ENCODE measurements at regions not wholly inside any gene's neighbourhood (a gene's known extent, or its start where the extent isn't known, plus 50 kb on each side); places are given as distances from the start of the nearest gene placed in this dataset. TPM values are rescaled to one million over a fixed set of nuclear protein-coding genes. Genes with fewer than 3 reads are reported as not detected.
A peak's percentile ranks its signal among the peaks of the same experiment; 100 is the strongest.
"Not testable (repeated sequence)": the region's sequence is repeated elsewhere in the genome, so short reads cannot be mapped to it uniquely, and the experiment has no call there.

DNA sequence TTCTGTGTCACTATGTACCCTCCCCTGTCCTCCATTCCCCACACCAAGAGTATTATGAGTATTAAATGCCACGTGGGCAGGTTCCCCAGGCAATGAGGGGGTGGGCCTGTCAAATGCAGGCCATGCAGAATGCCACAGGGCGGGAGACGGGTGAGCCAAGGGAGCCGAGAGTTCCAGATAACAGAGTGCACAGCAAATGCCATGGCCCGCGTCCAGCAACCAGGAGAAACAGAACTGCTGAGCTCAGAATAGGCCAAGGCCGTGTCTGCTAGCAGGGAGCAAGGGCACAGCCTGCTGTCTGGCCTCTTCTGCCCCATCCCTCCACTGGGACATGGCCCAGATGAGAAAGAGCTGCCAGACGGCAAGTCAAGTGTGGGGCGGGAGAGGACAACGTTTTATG is 64.4 kb upstream of the PLGLB2 start:
- H3K4me1 ChIP-seq; H3K9me3 ChIP-seq (replicated peaks); H3K36me3 ChIP-seq; H3K4me3 ChIP-seq; H3K27me3 ChIP-seq (ENCODE audit: low read depth); intact Hi-C loops (cut with micrococcal nuclease): not testable (repeated sequence)
- peak; percentile 21 for TF ChIP-seq CTCF (IDR thresholded peaks at IDR 0.05; ENCODE audit: borderline replicate concordance)
- DNase-seq, result peak; percentile 83
- H3K27ac ChIP-seq (replicated peaks), result peak overlapping the region; percentile 57

GRCh38 chr2:87683961-87684360 is 63.9 kb upstream of the PLGLB2 start:
- intact Hi-C loops (cut with micrococcal nuclease); H3K4me3 ChIP-seq; H3K27me3 ChIP-seq (ENCODE audit: low read depth); H3K36me3 ChIP-seq; DNase-seq; H3K9me3 ChIP-seq (replicated peaks); H3K4me1 ChIP-seq: not testable (repeated sequence)
- peak overlapping the region; percentile 23 for H3K27ac ChIP-seq (replicated peaks)

DNA sequence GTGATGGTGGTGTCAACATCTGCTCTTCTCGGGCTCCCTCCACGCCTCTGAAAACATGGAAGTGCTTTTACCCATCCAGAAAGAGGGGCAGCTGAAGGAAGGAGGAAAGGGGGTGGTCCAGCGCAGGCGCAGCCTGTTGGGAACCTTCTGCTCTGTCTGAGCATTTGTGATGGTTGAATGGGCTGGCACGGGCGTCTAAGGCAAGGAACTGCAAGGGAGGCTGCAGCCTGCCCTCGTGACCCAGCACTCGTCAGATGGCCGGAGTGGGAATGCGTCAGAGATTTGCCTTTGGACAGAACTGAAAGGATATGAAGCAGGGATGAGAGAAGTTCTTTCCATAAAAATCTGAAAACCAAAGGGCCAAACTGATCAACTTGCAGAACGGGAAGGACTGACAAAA is 62.3 kb upstream of the PLGLB2 start:
- H3K27me3 ChIP-seq (ENCODE audit: low read depth); DNase-seq; intact Hi-C loops (cut with micrococcal nuclease): not testable (repeated sequence)

GRCh38 chr2:87686873-87687549 is 60.9 kb upstream of the PLGLB2 start:
- DNase-seq; H3K27ac ChIP-seq (replicated peaks); H3K4me3 ChIP-seq; H3K4me1 ChIP-seq; intact Hi-C loops (cut with micrococcal nuclease); H3K36me3 ChIP-seq; H3K9me3 ChIP-seq (replicated peaks); H3K27me3 ChIP-seq (ENCODE audit: low read depth): not testable (repeated sequence)

More for the DNA sequence above, 62.3 kb upstream of the PLGLB2 start:
- not testable (repeated sequence) for H3K4me3 ChIP-seq; H3K9me3 ChIP-seq (replicated peaks); H3K36me3 ChIP-seq; H3K4me1 ChIP-seq; H3K27ac ChIP-seq (replicated peaks)

GRCh38 chr2:87687550-87688270 is 60.2 kb upstream of the PLGLB2 start:
- H3K4me3 ChIP-seq; H3K27me3 ChIP-seq (ENCODE audit: low read depth); H3K36me3 ChIP-seq; H3K27ac ChIP-seq (replicated peaks); H3K4me1 ChIP-seq; DNase-seq; H3K9me3 ChIP-seq (replicated peaks); intact Hi-C loops (cut with micrococcal nuclease): not testable (repeated sequence)

DNA sequence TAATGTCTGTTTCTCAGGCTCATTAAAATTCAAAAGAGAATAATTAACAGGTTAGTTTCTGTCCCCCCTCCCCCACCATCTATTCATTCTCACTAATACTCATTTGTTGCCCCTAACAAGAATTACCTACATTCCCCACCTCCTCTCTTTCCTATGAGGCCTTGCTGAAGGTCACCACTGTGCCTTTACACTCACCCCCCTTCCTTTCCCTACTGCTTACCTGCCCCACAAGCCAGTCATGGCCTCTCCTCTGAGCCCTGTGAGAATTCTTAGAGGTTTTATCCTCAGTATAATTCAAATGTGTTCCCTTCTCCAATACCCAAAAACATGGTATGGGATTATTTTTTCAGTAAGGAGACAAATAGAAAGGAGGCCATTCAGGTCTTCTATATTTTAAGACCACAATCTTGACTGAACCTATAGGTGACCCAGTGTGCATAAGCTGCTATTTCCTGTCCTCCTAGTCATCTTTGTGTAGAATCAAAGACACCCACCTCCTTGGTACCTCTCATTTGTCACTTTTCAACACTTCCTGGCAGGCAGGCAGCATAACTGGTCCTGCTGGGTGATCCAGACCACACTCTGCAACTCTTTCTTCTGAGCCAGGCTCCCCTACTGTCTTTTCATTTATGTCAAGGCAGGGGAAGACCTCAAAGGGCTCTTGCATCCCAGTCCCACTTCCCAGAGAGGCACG is 55.8 kb upstream of the PLGLB2 start:
- intact Hi-C loops (cut with micrococcal nuclease); H3K4me1 ChIP-seq; DNase-seq; H3K4me3 ChIP-seq; H3K36me3 ChIP-seq; H3K27me3 ChIP-seq (ENCODE audit: low read depth); H3K9me3 ChIP-seq (replicated peaks); H3K27ac ChIP-seq (replicated peaks): not testable (repeated sequence)

- intact Hi-C loops (cut with micrococcal nuclease); H3K27ac ChIP-seq (replicated peaks); H3K9me3 ChIP-seq (replicated peaks); DNase-seq; H3K4me1 ChIP-seq; H3K36me3 ChIP-seq; H3K27me3 ChIP-seq (ENCODE audit: low read depth); H3K4me3 ChIP-seq: not testable (repeated sequence)
Measured at GRCh38 chr2:87692914-87693313, 55.0 kb upstream of the PLGLB2 start.

GRCh38 chr2:87693882-87694281 is 54.0 kb upstream of the PLGLB2 start:
- H3K9me3 ChIP-seq (replicated peaks); DNase-seq; H3K36me3 ChIP-seq; intact Hi-C loops (cut with micrococcal nuclease); H3K27ac ChIP-seq (replicated peaks); H3K4me3 ChIP-seq; H3K4me1 ChIP-seq; H3K27me3 ChIP-seq (ENCODE audit: low read depth): not testable (repeated sequence)

- H3K4me1 ChIP-seq; intact Hi-C loops (cut with micrococcal nuclease); H3K36me3 ChIP-seq; H3K9me3 ChIP-seq (replicated peaks); H3K27me3 ChIP-seq (ENCODE audit: low read depth); H3K4me3 ChIP-seq; DNase-seq; H3K27ac ChIP-seq (replicated peaks): not testable (repeated sequence)
Measured at GRCh38 chr2:87695596-87696323, 52.1 kb upstream of the PLGLB2 start.

Small RNAs in the stretch of these regions (microRNA-seq; reads per million reads assigned to microRNA genes)
- gene MIR4771-1, result not detected

Measured in left ventricle myocardium inferior (tissue), 1 donor.